GM23338 (cell line): ENCODE measurements at regions not wholly inside any gene's neighbourhood (a gene's known extent, or its start where the extent isn't known, plus 50 kb on each side); places are given as distances from the start of the nearest gene placed in this dataset.

ENCODE experiments used
- ATAC-seq: fragments of 200-7000 bp; cut with Tn5 transposase; 3 replicates; pipeline ENCODE4 v1.9.1; 2020
- DNase-seq: peaks from one replicate; pipeline ENCODE4 v3.0.0-alpha.2; 2015; ENCODE audit warnings: low spot score
- H2AFZ ChIP-seq: fragments of 200-600 bp; sonication (generic); 2 replicates; pipeline ENCODE4 v1.8.0; 2016; ENCODE audit warnings: antibody characterized with exemption, mild to moderate bottlenecking, moderate library complexity
- H3F3A ChIP-seq: fragments of 200-600 bp; sonication (generic); replicated peaks from 2 replicates; pipeline ENCODE4 v1.8.0; 2017; ENCODE audit warnings: antibody characterized with exemption, mixed run types, low read depth
- H3K27ac ChIP-seq: fragments of 200-600 bp; sonication (generic); 2 replicates; pipeline ENCODE4 v1.6.1; 2016; ENCODE audit warnings: low read depth
- H3K27me3 ChIP-seq: fragments of 200-600 bp; sonication (generic); 2 replicates; pipeline ENCODE4 v1.8.0; 2016; ENCODE audit warnings: mild to moderate bottlenecking, mixed run types, moderate library complexity; ENCODE audit not compliant: insufficient read depth
- H3K36me3 ChIP-seq: fragments of 200-600 bp; sonication (generic); 2 replicates; pipeline ENCODE4 v1.8.0; 2016; ENCODE audit warnings: mild to moderate bottlenecking; ENCODE audit not compliant: insufficient read depth
- H3K4me1 ChIP-seq: fragments of 200-600 bp; sonication (generic); 2 replicates; pipeline ENCODE4 v1.8.0; 2016; ENCODE audit warnings: mild to moderate bottlenecking, moderate library complexity; ENCODE audit not compliant: insufficient read depth
- H3K4me2 ChIP-seq: fragments of 200-600 bp; sonication (generic); 2 replicates; pipeline ENCODE4 v1.7.1; 2017; ENCODE audit warnings: mixed run types
- H3K4me3 ChIP-seq: fragments of 200-600 bp; sonication (generic); 2 replicates; pipeline ENCODE4 v1.6.1; 2016; ENCODE audit warnings: mixed run types
- H3K79me2 ChIP-seq: fragments of 200-600 bp; sonication (generic); replicated peaks from 2 replicates; pipeline ENCODE4 v1.8.0; 2017; ENCODE audit warnings: mild to moderate bottlenecking; ENCODE audit not compliant: insufficient read depth
- H3K9me2 ChIP-seq: fragments of 200-600 bp; sonication (generic); 2 replicates; pipeline ENCODE4 v1.8.0; 2017; ENCODE audit not compliant: insufficient read depth
- H4K20me1 ChIP-seq: fragments of 200-600 bp; sonication (generic); replicated peaks from 2 replicates; pipeline ENCODE4 v1.8.0; 2017; ENCODE audit warnings: mild to moderate bottlenecking; ENCODE audit not compliant: insufficient read depth
- H3K27ac Mint-ChIP-seq: 2 replicates; pipeline ENCODE4 v1.8.0; 2020; ENCODE audit warnings: inconsistent platforms, mild to moderate bottlenecking, moderate library complexity, mixed read lengths
- H3K27me3 Mint-ChIP-seq: 3 replicates; pipeline ENCODE4 v1.8.0; 2022; ENCODE audit warnings: low read depth, mild to moderate bottlenecking, moderate library complexity, mixed read lengths, inconsistent platforms; ENCODE audit not compliant: insufficient read depth, poor library complexity
- H3K36me3 Mint-ChIP-seq: 3 replicates; pipeline ENCODE4 v1.8.0; 2021; ENCODE audit warnings: low read depth, mild to moderate bottlenecking, inconsistent platforms, moderate library complexity, mixed read lengths
- H3K4me1 Mint-ChIP-seq: 3 replicates; pipeline ENCODE4 v1.8.0; 2020; ENCODE audit warnings: mild to moderate bottlenecking, inconsistent platforms, mixed read lengths
- H3K4me3 Mint-ChIP-seq: 3 replicates; pipeline ENCODE4 v1.8.0; 2021; ENCODE audit warnings: moderate library complexity, mild to moderate bottlenecking, inconsistent platforms, mixed read lengths
- H3K9me3 Mint-ChIP-seq: 3 replicates; pipeline ENCODE4 v1.8.0; 2020; ENCODE audit warnings: moderate library complexity, mild to moderate bottlenecking, inconsistent platforms, mixed read lengths
- CTCF ChIP-seq, 2 experiments: fragments of 200-600 bp in 1 of 2; sonication (generic) in 1 of 2; conservative IDR thresholded peaks; 2 replicates each; pipeline versions ENCODE4 v1.5.1 to v1.6.1; 2016 to 2017; ENCODE audit warnings: antibody characterized with exemption in 2 of 2, low read depth in 2 of 2, mild to moderate bottlenecking in 2 of 2, moderate library complexity in 1 of 2
- ETS1 ChIP-seq: IDR thresholded peaks from 2 replicates; pipeline ENCODE4 v1.6.1; 2016; ENCODE audit warnings: antibody characterized with exemption
- EZH2 ChIP-seq: fragments of 200-600 bp; sonication (generic); IDR thresholded peaks from one replicate; pipeline ENCODE4 v1.8.0; 2017; ENCODE audit warnings: antibody characterized with exemption, mild to moderate bottlenecking, low read depth; ENCODE audit not compliant: unreplicated experiment
- EZH2phosphoT487 ChIP-seq: fragments of 200-600 bp; sonication (generic); IDR thresholded peaks from one replicate; pipeline ENCODE4 v1.8.1; 2018; ENCODE audit warnings: antibody characterized with exemption; ENCODE audit not compliant: unreplicated experiment
- JUNB ChIP-seq: IDR thresholded peaks from one replicate; pipeline ENCODE4 v1.6.1; 2016; ENCODE audit warnings: antibody characterized with exemption; ENCODE audit not compliant: unreplicated experiment
- NANOG ChIP-seq: IDR thresholded peaks from 2 replicates; pipeline ENCODE4 v1.6.1; 2016; ENCODE audit warnings: antibody characterized with exemption, borderline replicate concordance
- POLR2AphosphoS5 ChIP-seq: IDR thresholded peaks from 2 replicates; pipeline ENCODE4 v1.6.1; 2016; ENCODE audit warnings: antibody characterized with exemption, low read depth
- REST ChIP-seq: IDR thresholded peaks from one replicate; pipeline ENCODE4 v1.6.1; 2018; ENCODE audit warnings: antibody characterized with exemption; ENCODE audit not compliant: unreplicated experiment
- STAT1 ChIP-seq: IDR thresholded peaks from one replicate; pipeline ENCODE4 v1.6.1; 2016; ENCODE audit warnings: antibody characterized with exemption; ENCODE audit not compliant: unreplicated experiment
- ZNF114 ChIP-seq: fragments of 250-450 bp; sonication (Bioruptor Pico); IDR thresholded peaks from 2 replicates; pipeline ENCODE4 v1.5.0; 2020; ENCODE audit warnings: mild to moderate bottlenecking, moderate library complexity
- ZNF331 ChIP-seq: fragments of 250-450 bp; sonication (Bioruptor Pico); IDR thresholded peaks from 2 replicates; pipeline ENCODE4 v1.5.0; 2020; ENCODE audit warnings: low read depth, mild to moderate bottlenecking, moderate library complexity

GRCh38 chr13:76293346-76293745, 592.9 kb downstream of the KCTD12 start (continued):
- TF ChIP-seq ETS1 (no peak), NANOG (no peak), ZNF331 (CRISPR knock-in tag) (no peak), JUNB (no peak), POLR2AphosphoS5 (no peak)

- peaks cover 15% of the 10 kb centered on the region; the same call in 2 of the 3 replicates for H3K4me1 Mint-ChIP-seq
These were observed 593.5 kb downstream of the KCTD12 start for GRCh38 chr13:76292726-76293125.

GRCh38 chr13:76292031-76292430, 594.2 kb downstream of the KCTD12 start:
- H3K79me2 ChIP-seq = no peaks in the 10 kb centered on the region
- Mint-ChIP-seq H3K36me3 (peaks cover 11% of the 10 kb centered on the region; the same call in 2 of the 3 replicates), H3K9me3 (peaks cover 8% of the 10 kb centered on the region), H3K4me1 (peaks cover 15% of the 10 kb centered on the region; the same call in 2 of the 3 replicates), H3K27me3 (peaks cover 4% of the 10 kb centered on the region), H3K27ac (no peak overlapping the region), H3K4me3 (no peak overlapping the region)
- no peak overlapping the region for H2AFZ ChIP-seq
- no peak overlapping the region for H3K27ac ChIP-seq
- no peaks in the 10 kb centered on the region for H3K27me3 ChIP-seq
- H3K36me3 ChIP-seq = no peaks in the 10 kb centered on the region
- no peaks in the 10 kb centered on the region for H4K20me1 ChIP-seq
- ATAC-seq (no peak), DNase-seq (no peak)
- H3K9me2 ChIP-seq = no peaks in the 10 kb centered on the region
- H3K4me3 ChIP-seq = no peak overlapping the region
- no peak overlapping the region for H3K4me2 ChIP-seq
- H3K4me1 ChIP-seq = peaks cover 18% of the 10 kb centered on the region
- H3F3A ChIP-seq = no peaks in the 10 kb centered on the region
- TF ChIP-seq ETS1 (no peak), NANOG (no peak), REST (no peak), EZH2 (no peak), EZH2phosphoT487 (no peak), JUNB (no peak), POLR2AphosphoS5 (no peak), ZNF331 (CRISPR knock-in tag) (no peak), CTCF (conservative IDR thresholded peaks at IDR 0.05; ENCODE audit: low read depth in 2 of 2) (no peak), ZNF114 (CRISPR knock-in tag) (no peak), STAT1 (no peak)

More at GRCh38 chr13:76292726-76293125, 593.5 kb downstream of the KCTD12 start:
- Histone ChIP-seq H3K79me2 (no peaks in the 10 kb centered on the region), H3K27ac (no peak overlapping the region), H3K27me3 (no peaks in the 10 kb centered on the region), H2AFZ (no peak overlapping the region), H4K20me1 (no peaks in the 10 kb centered on the region), H3K4me2 (no peak overlapping the region), H3K4me3 (no peak overlapping the region), H3K4me1 (peaks cover 18% of the 10 kb centered on the region), H3K9me2 (no peaks in the 10 kb centered on the region), H3K36me3 (no peaks in the 10 kb centered on the region), H3F3A (no peaks in the 10 kb centered on the region)
- Mint-ChIP-seq H3K27me3 (peaks cover 4% of the 10 kb centered on the region), H3K36me3 (peaks cover 11% of the 10 kb centered on the region; the same call in 2 of the 3 replicates), H3K4me3 (no peak overlapping the region), H3K9me3 (peaks cover 8% of the 10 kb centered on the region), H3K27ac (no peak overlapping the region)
- TF ChIP-seq NANOG (no peak), ETS1 (no peak), JUNB (no peak)
- no peak for ATAC-seq
- DNase-seq = no peak
